ENCODE measurements at regions not wholly inside any gene's neighbourhood (a gene's known extent, or its start where the extent isn't known, plus 50 kb on each side); places are given as distances from the start of the nearest gene placed in this dataset.

GRCh38 chr11:134755535-134755934 is 343.5 kb upstream of the B3GAT1 start:
- no peaks in the 10 kb centered on the region for H3K36me3 ChIP-seq (replicated peaks in 1 of 2; ENCODE audit: control extremely low read depth in 1 of 2, control insufficient read depth in 1 of 2, extremely low read depth in 1 of 2, insufficient read depth in 2 of 2, low read length in 1 of 2)
- Mint-ChIP-seq H3K9me3 (ENCODE audit: insufficient read depth) (no peaks in the 10 kb centered on the region), H3K27me3 (peaks cover 6% of the 10 kb centered on the region), H3K4me1 (no peaks in the 10 kb centered on the region), H3K4me3 (no peak overlapping the region), H3K27ac (no peak overlapping the region)
- ChIA-PET POLR2A (no interaction called here), CTCF (no interaction called here)
- H3K79me2 ChIP-seq (ENCODE audit: control insufficient read depth, insufficient read depth, low read length) = no peaks in the 10 kb centered on the region
- no peak for DNase-seq
- intact Hi-C loops (cut with micrococcal nuclease) = no loop called here
- no peak overlapping the region for H3K4me2 ChIP-seq (replicated peaks; ENCODE audit: low read depth, low read length, poor library complexity, severe bottlenecking)
- TF ChIP-seq, protein P1, sequence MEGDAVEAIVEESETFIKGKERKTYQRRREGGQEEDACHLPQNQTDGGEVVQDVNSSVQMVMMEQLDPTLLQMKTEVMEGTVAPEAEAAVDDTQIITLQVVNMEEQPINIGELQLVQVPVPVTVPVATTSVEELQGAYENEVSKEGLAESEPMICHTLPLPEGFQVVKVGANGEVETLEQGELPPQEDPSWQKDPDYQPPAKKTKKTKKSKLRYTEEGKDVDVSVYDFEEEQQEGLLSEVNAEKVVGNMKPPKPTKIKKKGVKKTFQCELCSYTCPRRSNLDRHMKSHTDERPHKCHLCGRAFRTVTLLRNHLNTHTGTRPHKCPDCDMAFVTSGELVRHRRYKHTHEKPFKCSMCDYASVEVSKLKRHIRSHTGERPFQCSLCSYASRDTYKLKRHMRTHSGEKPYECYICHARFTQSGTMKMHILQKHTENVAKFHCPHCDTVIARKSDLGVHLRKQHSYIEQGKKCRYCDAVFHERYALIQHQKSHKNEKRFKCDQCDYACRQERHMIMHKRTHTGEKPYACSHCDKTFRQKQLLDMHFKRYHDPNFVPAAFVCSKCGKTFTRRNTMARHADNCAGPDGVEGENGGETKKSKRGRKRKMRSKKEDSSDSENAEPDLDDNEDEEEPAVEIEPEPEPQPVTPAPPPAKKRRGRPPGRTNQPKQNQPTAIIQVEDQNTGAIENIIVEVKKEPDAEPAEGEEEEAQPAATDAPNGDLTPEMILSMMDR (IDR thresholded peaks at IDR 0.05) = no peak
- TF ChIP-seq EZH2 (IDR thresholded peaks at IDR 0.05; ENCODE audit: borderline replicate concordance, insufficient read depth, low read depth, low read length, poor library complexity, severe bottlenecking) = no peak
- no peaks in the 10 kb centered on the region for H4K20me1 ChIP-seq (ENCODE audit: control insufficient read depth, insufficient read depth, low read length, poor library complexity, severe bottlenecking)
- H3K4me1 ChIP-seq (ENCODE audit: control insufficient read depth in 2 of 2, insufficient read depth in 2 of 2, low read length in 2 of 2) = no peaks in the 10 kb centered on the region
- H2AFZ ChIP-seq (ENCODE audit: insufficient read depth, low read depth, low read length, poor library complexity, severe bottlenecking) = no peak overlapping the region
- no peak overlapping the region for H3K27ac ChIP-seq (ENCODE audit: low read length in 2 of 2)
- H3K27me3 ChIP-seq (replicated peaks in 1 of 4; ENCODE audit: control extremely low read depth in 1 of 4, control insufficient read depth in 3 of 4, insufficient read depth in 4 of 4, low read length in 3 of 4) = no peaks in the 10 kb centered on the region
- H3K4me3 ChIP-seq (ENCODE audit: control extremely low read depth in 1 of 5, extremely low read depth in 1 of 5, insufficient read depth in 1 of 5, low read depth in 2 of 5, low read length in 4 of 5) = no peak overlapping the region
- no peak overlapping the region for H3K9ac ChIP-seq (ENCODE audit: low read length)
- ATAC-seq (ENCODE audit: low read depth) = no peak
- H3K9me3 ChIP-seq (ENCODE audit: control extremely low read depth in 1 of 3, control insufficient read depth in 2 of 3, insufficient read depth in 1 of 3, low read length in 2 of 3) = peaks cover 0 to 3% (median 0%) of the 10 kb centered on the region in 3 donors
- WGBS (ENCODE audit: insufficient coverage) = 92% methylated on average over 5 of the region's 10 CpGs

GRCh38 chr11:134754521-134755198 is 342.6 kb upstream of the B3GAT1 start:
- ATAC-seq (ENCODE audit: low read depth) (no peak), DNase-seq (no peak)
- Mint-ChIP-seq H3K9me3 (ENCODE audit: insufficient read depth) (no peaks in the 10 kb centered on the region), H3K27me3 (peaks cover 6% of the 10 kb centered on the region), H3K27ac (no peak overlapping the region), H3K4me1 (no peaks in the 10 kb centered on the region), H3K4me3 (no peak overlapping the region)
- H3K9me3 ChIP-seq (ENCODE audit: control extremely low read depth in 1 of 3, control insufficient read depth in 2 of 3, insufficient read depth in 1 of 3, low read length in 2 of 3) = peaks cover 0 to 3% (median 0%) of the 10 kb centered on the region in 3 donors
- no peak overlapping the region for H3K4me2 ChIP-seq (replicated peaks; ENCODE audit: low read depth, low read length, poor library complexity, severe bottlenecking)
- no peak overlapping the region for H3K27ac ChIP-seq (ENCODE audit: low read length in 2 of 2)
- no peak overlapping the region for H2AFZ ChIP-seq (ENCODE audit: insufficient read depth, low read depth, low read length, poor library complexity, severe bottlenecking)
- ChIA-PET CTCF (no interaction called here), POLR2A (no interaction called here)
- H3K4me3 ChIP-seq (ENCODE audit: control extremely low read depth in 1 of 5, extremely low read depth in 1 of 5, insufficient read depth in 1 of 5, low read depth in 2 of 5, low read length in 4 of 5) = no peak overlapping the region
- intact Hi-C loops (cut with micrococcal nuclease) = no loop called here
- no peaks in the 10 kb centered on the region for H3K36me3 ChIP-seq (replicated peaks in 1 of 2; ENCODE audit: control extremely low read depth in 1 of 2, control insufficient read depth in 1 of 2, extremely low read depth in 1 of 2, insufficient read depth in 2 of 2, low read length in 1 of 2)
- no peaks in the 10 kb centered on the region for H3K4me1 ChIP-seq (ENCODE audit: control insufficient read depth in 2 of 2, insufficient read depth in 2 of 2, low read length in 2 of 2)
- H4K20me1 ChIP-seq (ENCODE audit: control insufficient read depth, insufficient read depth, low read length, poor library complexity, severe bottlenecking) = no peaks in the 10 kb centered on the region
- H3K27me3 ChIP-seq (replicated peaks in 1 of 4; ENCODE audit: control extremely low read depth in 1 of 4, control insufficient read depth in 3 of 4, insufficient read depth in 4 of 4, low read length in 3 of 4) = no peaks in the 10 kb centered on the region
- WGBS (ENCODE audit: insufficient coverage) = 60% methylated on average over 17 of the region's 19 CpGs
- no peak for TF ChIP-seq EZH2 (IDR thresholded peaks at IDR 0.05; ENCODE audit: borderline replicate concordance, insufficient read depth, low read depth, low read length, poor library complexity, severe bottlenecking)
- TF ChIP-seq, protein P1 (IDR thresholded peaks at IDR 0.05) = no peak
- no peaks in the 10 kb centered on the region for H3K79me2 ChIP-seq (ENCODE audit: control insufficient read depth, insufficient read depth, low read length)
- H3K9ac ChIP-seq (ENCODE audit: low read length) = no peak overlapping the region
